ENCODE measurements at regions not wholly inside any gene's neighbourhood (a gene's known extent, or its start where the extent isn't known, plus 50 kb on each side); places are given as distances from the start of the nearest gene placed in this dataset.

DNA sequence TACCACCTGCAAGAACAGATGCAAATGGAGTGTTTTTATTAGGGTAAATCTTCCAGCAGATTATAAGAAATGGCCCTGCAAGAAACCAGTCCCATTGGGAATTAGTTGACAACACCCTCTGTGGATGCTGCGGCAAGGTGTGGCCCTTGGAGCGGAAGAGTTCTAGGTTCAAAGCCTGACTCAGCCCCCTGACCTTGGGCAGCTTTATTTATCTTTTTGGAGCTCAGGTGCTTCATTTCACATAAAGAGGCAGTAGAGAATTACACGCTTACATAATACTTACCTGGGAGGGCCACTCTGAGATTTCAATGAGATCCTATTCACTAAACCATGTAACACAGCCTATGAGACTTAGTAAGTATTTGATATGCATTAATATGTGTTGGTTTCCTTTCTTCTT lies 318.2 kb upstream of the SOX9 start:
- no peak overlapping the region for H2BK5ac ChIP-seq (ENCODE audit: low read depth, low read length)
- no peak overlapping the region for H3K4me2 ChIP-seq (ENCODE audit: insufficient read depth in 1 of 2, low read depth in 2 of 2, low read length in 2 of 2)
- no peak overlapping the region for H3K4ac ChIP-seq (replicated peaks; ENCODE audit: insufficient read length, low read depth, low read length)
- no peak overlapping the region for H2AFZ ChIP-seq (ENCODE audit: low read length)
- H4K8ac ChIP-seq (ENCODE audit: extremely low read depth, insufficient read depth, low read length), result no peak overlapping the region
- no peak overlapping the region for H4K5ac ChIP-seq (ENCODE audit: insufficient read length, low read depth, low read length)
- FAIRE-seq (no peak), DNase-seq (ENCODE audit: low read depth in 1 of 2, low spot score in 2 of 2) (no peak)
- CTCF ChIA-PET (ENCODE audit: partially characterized antibody), result interaction anchor here (0.6 to 1.5 kb wide), 4 partner anchors 23 to 669 kb away, joined by 3 to 5 read pairs (median 4); no protein-coding TSS in a partner anchor
- H2BK120ac ChIP-seq (replicated peaks; ENCODE audit: low read depth, low read length), result no peak overlapping the region
- no peak overlapping the region for H3K4me3 ChIP-seq (ENCODE audit: extremely low read depth in 1 of 4, insufficient read depth in 2 of 4, low read depth in 3 of 4, low read length in 4 of 4)
- TF ChIP-seq MAX (IDR thresholded peaks at IDR 0.05), result no peak
- TF ChIP-seq TEAD4 (IDR thresholded peaks at IDR 0.05; ENCODE audit: low read depth, low read length), result no peak
- H3K36me3 ChIP-seq (ENCODE audit: control insufficient read depth in 2 of 4, insufficient read depth in 4 of 4, low read length in 3 of 4), result no peaks in the 10 kb centered on the region
- H2AK5ac ChIP-seq (ENCODE audit: low read depth, low read length), result no peak overlapping the region
- H3K27me3 ChIP-seq (replicated peaks in 1 of 4; ENCODE audit: control insufficient read depth in 3 of 4, extremely low read depth in 1 of 4, insufficient read depth in 3 of 4, low read length in 3 of 4), result no peaks in the 10 kb centered on the region
- no peaks in the 10 kb centered on the region for H4K20me1 ChIP-seq (replicated peaks in 1 of 2; ENCODE audit: control insufficient read depth in 1 of 2, insufficient read depth in 2 of 2, low read length in 2 of 2)
- no peak overlapping the region for H3K9ac ChIP-seq (replicated peaks in 1 of 4; ENCODE audit: extremely low read depth in 1 of 4, low read depth in 3 of 4, low read length in 3 of 4)
- H3K14ac ChIP-seq (ENCODE audit: insufficient read length), result no peak overlapping the region
- H3K23me2 ChIP-seq (ENCODE audit: low read depth, low read length), result no peaks in the 10 kb centered on the region
- no peaks in the 10 kb centered on the region for H3K79me1 ChIP-seq (ENCODE audit: low read depth, low read length)
- no peak overlapping the region for H3K23ac ChIP-seq (ENCODE audit: insufficient read length)
- H3K9me3 ChIP-seq (ENCODE audit: insufficient read depth in 2 of 2, low read depth in 1 of 2, low read length in 1 of 2), result no peaks in the 10 kb centered on the region
- H3K18ac ChIP-seq (ENCODE audit: extremely low read depth, low read length), result no peak overlapping the region
- H3K27ac ChIP-seq (ENCODE audit: low read depth, low read length), result no peak overlapping the region
- no peak overlapping the region for H2BK20ac ChIP-seq (ENCODE audit: low read length)
- H3K79me2 ChIP-seq (ENCODE audit: control insufficient read depth in 1 of 2, insufficient read depth in 2 of 2, low read length in 2 of 2), result no peaks in the 10 kb centered on the region
- H3K56ac ChIP-seq (replicated peaks; ENCODE audit: insufficient read length, low read depth, low read length), result no peak overlapping the region
- no peak overlapping the region for H2BK12ac ChIP-seq (ENCODE audit: low read depth, low read length)
- H4K91ac ChIP-seq (replicated peaks; ENCODE audit: insufficient read length, low read length), result no peak overlapping the region
- POLR2A ChIA-PET (ENCODE audit: partially characterized antibody), result no interaction called here
- H2BK15ac ChIP-seq (ENCODE audit: low read length), result no peak overlapping the region
- H3K4me1 ChIP-seq (replicated peaks in 1 of 4; ENCODE audit: control insufficient read depth in 3 of 4, insufficient read depth in 4 of 4, low read length in 3 of 4), result no peaks in the 10 kb centered on the region
- 94% methylated on average over 3 of the region's 3 CpGs; no CpG with 5 or more reads in 1 of the 2 experiments for WGBS, 2 experiments (ENCODE audit: extremely low coverage in 1 of 2, insufficient coverage in 1 of 2, insufficient read length in 1 of 2, insufficient replicate concordance in 2 of 2, low coverage in 1 of 2, low lambda C conversion rate in 2 of 2, missing lambda C conversion rate in 1 of 2)
